Activated CD8-positive, alpha-beta memory T cell treated with anti-CD3 and anti-CD28 coated beads for 36 hours (primary cell): ENCODE measurements at regions not wholly inside any gene's neighbourhood (a gene's known extent, or its start where the extent isn't known, plus 50 kb on each side); places are given as distances from the start of the nearest gene placed in this dataset.

ENCODE experiments used
- CTCF ChIA-PET: fragments of 350-600 bp; sonication (Branson Sonifier 250); formaldehyde crosslinking; loops from one replicate; lab custom pipeline; 2021; ENCODE audit warnings: antibody characterized with exemption; lab: Charles Lee
- POLR2A ChIA-PET: fragments of 350-600 bp; sonication (Branson Sonifier 250); formaldehyde crosslinking; loops from one replicate; lab custom pipeline; 2021; ENCODE audit warnings: antibody characterized with exemption; lab: Charles Lee

DNA sequence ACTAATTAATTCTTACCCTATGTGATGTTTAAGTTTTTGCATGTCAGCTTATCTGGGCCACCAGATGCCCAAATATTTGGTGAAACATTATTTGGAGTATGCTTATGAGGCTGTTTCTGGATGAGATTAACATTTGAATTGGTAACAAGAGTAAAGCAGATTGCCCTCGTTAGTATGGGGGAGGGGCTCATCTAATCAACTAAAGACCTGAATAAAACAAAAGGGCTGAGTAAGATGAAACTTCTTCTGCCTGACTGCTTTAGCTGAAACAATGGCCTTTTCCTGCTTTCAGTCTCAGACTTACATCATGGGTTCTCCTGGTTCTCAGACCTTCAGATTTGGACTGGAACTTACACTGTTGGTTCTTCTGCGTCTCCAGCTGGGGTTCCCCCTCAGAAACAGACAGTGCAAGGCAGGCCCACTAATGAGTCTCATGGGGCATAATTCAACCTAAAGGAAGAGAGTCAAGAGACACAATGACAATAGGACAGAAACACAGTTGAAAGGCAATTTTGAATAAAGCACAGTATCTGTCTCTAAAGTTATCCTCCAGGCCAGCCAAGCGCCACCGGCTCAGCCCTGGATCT, 288.4 kb downstream of the CAAP1 start:
- POLR2A ChIA-PET: no interaction called here
- CTCF ChIA-PET: no interaction called here

DNA sequence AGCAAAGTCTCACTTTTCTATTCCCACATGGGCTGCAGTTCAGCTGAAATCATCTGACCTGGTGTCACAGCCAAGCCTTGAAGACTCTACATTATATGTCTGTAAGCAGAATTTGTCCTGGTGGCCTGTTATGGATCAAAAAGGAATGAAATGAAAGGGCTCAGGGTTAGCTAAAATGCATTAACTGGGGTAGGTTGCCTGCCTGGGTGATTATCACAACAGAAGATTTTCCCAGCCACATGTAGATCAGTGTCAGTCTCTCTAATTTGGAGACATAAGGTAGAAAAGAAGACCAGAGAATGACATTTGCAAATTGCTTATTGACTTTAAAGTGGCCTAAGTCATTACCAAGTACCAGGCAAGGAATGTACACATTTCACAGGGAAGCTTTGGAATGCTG, 289.0 kb downstream of the CAAP1 start:
- CTCF ChIA-PET: no interaction called here
- POLR2A ChIA-PET: no interaction called here

DNA sequence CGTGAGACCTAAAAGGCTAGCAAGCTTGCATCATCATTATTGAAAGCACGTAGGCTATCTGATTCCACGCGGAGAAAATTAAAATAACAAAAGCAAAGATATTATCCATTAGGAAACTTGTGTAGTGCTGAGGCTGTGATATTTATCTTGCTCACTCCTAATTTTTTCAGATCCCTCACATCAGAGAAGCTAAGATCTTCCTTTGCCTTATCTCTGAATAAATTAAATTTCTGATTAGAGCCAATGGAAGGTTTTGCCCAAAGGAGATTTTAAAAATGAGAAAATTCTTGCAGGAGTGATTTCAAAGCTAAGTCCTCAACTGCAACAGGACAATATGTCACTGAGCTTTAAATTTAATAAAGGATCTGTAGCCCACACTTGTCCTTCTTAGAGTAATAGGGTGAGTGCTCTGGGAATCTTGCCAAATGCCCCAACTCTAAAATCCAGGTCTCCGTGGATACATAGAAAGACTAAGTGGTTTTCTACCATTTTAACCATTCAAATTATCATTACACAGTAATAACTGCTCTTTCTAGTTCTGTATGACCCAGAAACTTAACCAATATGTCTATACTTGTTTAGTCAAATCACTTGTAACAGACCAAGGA, 295.0 kb downstream of the CAAP1 start:
- POLR2A ChIA-PET: no interaction called here
- CTCF ChIA-PET: no interaction called here

GRCh38 chr9:26579056-26579455, 313.5 kb downstream of the CAAP1 start:
- POLR2A ChIA-PET: no interaction called here

DNA sequence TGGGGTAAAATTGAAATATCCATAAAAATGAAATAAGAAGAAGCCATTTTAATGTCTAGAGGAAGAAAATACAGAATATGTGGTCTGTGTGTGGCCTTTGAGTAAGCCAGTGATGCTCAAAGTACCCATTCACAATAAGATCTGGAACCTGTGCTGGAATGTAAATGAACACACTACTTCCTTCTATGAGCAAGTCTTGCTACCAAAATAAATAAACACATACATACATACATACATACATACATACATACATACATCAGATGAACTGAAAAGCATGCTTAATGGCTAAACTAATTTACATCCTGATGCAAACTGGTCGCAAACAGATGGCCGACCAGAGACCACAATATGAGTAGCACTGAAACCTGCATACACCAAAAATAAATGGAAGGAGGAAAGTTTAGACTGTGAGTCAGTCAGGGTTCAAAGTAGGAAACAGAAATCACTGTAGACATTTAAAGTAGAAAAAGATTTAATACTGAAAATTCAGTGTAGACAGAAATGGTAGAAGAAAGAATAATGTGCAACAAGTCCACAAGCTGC, 317.6 kb downstream of the CAAP1 start:
- POLR2A ChIA-PET: no interaction called here

More at GRCh38 chr9:26579056-26579455, 313.5 kb downstream of the CAAP1 start:
- CTCF ChIA-PET: no interaction called here

DNA sequence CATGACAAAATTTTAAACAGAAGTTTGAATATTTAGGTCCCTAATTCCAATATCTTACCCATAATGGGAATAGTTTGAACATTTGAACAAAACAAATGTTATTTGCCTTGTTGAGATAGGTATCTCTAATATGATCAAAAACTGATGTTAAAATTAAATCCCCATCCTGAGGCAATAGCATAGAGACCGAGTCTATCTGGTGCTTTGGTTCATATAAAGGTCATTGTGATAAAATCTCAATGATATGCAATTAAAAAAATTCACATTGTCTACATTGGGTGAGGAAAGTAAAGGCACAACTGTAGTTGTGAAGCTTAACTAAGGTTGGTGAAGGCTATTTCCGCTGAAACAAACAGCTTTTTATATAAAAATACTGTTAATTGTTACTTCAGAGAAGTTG, 318.3 kb downstream of the CAAP1 start:
- ChIA-PET POLR2A (no interaction called here), CTCF (no interaction called here)

More for the DNA sequence above, 317.6 kb downstream of the CAAP1 start:
- CTCF ChIA-PET: no interaction called here

GRCh38 chr9:26567976-26568375, 324.6 kb downstream of the CAAP1 start:
- CTCF ChIA-PET: no interaction called here
- POLR2A ChIA-PET: no interaction called here

DNA sequence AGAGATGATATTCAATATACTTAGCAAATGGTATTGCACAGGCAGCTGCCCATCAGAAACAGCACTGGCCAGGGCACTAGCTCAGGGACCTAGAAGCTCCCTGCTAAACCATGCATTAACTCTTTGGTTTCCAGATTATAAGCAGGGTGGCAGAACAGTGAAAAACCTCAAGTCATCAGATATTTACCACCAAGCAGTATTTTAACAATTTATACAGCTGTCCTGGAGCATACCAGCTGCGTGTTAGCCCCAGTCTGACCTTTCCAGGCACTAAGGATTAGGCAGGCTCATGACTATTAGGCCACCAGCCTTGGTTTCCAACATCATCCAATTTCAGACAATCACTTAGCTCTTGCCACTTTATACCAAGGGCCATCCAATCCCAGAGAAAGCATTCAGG, 326.5 kb downstream of the CAAP1 start:
- ChIA-PET CTCF (no interaction called here), POLR2A (no interaction called here)

- ChIA-PET POLR2A (no interaction called here), CTCF (no interaction called here)
These were observed 327.5 kb downstream of the CAAP1 start for GRCh38 chr9:26565118-26565517.

DNA sequence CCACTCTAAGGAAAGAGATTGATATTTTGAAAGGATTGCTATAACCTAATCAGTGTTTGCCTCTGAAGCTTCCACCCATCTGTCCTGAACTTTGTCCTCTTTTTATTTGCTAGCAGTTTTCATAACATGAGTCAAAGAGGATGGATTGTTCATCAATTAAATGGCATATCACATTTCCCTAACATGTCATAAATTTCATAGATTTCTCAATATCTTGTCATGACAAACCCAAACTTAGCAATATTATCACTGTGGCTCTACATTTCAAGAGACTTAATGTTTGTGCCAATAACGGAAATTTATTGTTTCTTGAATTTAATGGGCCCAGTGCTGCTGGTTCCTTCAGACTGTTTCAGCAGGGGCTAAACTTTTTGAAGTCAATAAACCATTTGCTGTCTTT, 330.3 kb downstream of the CAAP1 start:
- ChIA-PET CTCF (no interaction called here), POLR2A (no interaction called here)

- POLR2A ChIA-PET: no interaction called here
- CTCF ChIA-PET: no interaction called here
These were observed 330.7 kb downstream of the CAAP1 start for GRCh38 chr9:26561928-26562327.

DNA sequence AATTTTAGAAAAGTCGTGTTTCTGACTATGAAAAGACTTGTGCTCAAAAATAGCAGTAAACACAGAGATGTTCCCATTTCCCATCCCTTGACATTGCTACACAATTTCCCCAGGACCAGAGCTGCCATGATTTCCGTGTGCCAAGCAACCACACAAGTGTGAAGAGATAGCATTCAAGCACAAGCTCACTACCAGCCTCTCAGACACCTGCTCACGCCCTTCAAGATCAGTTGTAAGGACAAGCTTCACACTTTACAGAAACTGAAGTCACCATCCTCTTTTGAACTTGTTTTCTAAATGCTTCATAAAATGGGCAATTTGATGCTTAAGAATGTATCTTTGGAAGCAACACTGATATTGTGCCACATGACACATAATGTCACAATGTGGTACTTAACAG, 333.1 kb downstream of the CAAP1 start:
- POLR2A ChIA-PET: no interaction called here
- CTCF ChIA-PET: no interaction called here

- CTCF ChIA-PET: no interaction called here
- POLR2A ChIA-PET: no interaction called here
These were observed 340.6 kb downstream of the CAAP1 start for GRCh38 chr9:26551971-26552370.

DNA sequence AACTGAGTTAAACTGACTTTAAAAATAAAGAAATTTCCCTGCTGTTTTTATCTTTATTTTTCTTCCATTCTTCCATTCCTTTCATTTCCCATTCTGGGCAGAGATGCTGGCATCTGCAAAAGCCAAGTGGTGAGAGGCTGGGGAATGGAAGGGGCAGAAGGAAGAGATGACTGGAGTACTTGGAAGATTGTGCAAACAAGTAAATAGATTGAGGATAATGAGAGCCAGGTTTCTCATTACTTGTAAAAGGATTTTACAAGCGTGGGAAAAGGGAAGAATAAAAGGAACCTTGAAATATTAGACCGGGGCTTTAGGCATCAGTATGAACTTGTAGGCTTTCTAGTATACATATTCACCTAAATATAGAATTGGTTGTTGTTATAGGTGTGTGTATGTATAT, 341.2 kb downstream of the CAAP1 start:
- POLR2A ChIA-PET: no interaction called here
- CTCF ChIA-PET: no interaction called here

DNA sequence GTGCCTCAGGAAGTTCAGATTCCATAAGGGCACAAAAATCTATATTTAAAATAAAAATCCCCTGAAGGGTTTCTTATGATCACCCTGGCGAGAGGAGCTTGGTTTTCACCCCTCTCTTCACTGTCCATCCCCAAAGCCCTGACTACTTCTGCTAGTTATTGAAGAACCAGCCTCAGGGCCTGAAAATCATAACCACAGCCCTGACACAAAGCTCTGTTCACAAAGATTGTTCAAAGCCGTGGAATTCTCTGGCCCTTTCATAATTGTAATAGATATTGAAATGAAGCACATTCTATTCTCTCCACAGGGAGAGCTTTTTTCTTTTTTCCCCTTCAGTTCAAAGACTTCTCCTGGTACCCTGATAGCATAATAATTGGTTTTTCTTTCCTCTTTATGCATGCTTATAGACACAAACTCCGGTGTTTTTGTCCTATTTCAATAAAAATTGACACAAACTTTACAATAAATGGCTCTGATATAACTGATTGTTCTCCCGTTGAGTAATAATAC, 343.8 kb downstream of the CAAP1 start:
- ChIA-PET CTCF (no interaction called here), POLR2A (no interaction called here)

DNA sequence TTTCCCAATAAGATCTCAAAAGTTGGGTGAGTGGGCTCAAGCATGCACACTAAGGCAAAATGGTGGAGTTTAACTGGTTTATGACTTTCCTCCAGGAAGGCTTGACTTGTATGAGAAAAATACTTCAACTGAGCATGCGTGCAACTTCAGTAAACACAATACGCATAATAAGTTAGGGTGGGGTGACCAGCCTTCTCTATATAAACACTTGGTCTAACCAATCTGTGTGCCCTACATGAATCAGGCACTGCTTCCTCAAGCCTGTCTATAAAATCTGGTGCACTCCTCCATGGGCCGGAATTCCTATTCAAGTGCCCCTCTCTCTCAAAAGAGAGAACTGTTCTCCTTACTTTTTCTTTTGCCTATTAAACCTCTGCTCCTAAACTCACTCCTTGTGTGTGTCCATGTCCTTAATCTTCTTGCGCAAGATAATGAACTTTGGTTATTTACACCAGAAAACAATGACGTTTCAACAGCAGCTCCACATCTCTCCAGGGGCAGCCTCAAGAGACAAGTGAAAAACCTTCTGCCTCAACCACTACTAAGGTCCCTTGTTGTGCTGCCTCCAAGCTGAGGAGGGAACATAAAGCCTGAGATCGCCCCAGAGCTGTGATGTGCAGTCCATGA, 352.6 kb downstream of the CAAP1 start:
- ChIA-PET POLR2A (no interaction called here), CTCF (no interaction called here)

DNA sequence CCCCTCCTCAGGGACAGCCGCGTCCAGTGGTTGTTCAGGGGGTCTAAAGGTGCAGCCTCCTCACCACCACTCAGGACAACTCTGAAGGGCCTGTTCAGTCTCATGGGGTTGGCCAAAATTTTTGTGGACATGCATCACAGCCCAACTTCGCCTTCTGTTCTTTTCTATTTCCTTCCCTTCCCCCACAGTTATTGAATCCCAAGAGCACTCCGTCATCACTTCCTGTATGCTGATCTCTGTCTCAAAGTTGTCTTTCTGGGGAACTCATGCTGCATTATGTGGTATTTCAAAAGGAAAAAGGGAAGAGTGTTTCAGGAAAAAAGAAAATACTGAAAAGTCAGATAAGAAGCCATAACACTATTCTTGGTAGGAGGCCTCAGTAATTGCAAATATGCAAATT, 355.4 kb downstream of the CAAP1 start:
- ChIA-PET POLR2A (no interaction called here), CTCF (no interaction called here)

DNA sequence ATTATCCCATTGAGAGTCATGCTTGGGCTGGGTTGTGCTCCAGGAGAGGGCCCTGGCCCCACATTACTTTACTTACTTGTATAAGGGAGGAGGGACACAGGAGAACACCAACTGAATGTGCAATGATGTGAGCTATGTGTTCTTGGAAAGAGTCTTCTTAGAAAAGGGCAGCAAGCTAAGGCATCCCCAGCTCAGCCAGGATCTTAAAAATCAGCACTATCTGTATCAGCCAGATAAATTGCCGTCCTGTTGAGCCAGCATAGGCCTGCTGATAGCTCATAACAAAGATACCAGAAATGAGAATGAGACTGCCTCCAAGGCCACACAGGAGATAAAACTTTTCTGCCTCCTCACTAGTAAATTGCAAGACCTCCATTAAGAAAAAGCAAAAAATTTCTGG, 357.5 kb downstream of the CAAP1 start:
- CTCF ChIA-PET: no interaction called here
- POLR2A ChIA-PET: no interaction called here

DNA sequence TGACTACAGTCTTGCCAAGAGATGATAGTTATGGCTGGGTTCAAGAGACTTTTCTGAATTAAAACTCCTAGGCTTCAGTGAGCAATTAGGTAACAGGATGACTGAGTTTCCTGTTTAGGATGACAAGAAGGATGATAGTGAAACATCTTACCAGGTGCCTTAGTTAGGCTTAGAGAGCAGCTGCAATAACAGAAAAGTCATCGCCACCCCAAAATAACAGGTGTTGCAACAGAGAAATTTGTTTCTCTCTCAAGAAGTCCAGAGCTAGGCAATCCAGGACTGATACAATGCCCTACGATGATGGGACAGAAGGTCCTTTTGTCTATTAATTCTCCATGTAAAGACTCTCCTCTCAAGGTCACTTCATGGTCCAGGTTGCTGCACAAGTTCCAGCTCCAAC, 361.8 kb downstream of the CAAP1 start:
- CTCF ChIA-PET: no interaction called here
- POLR2A ChIA-PET: no interaction called here

DNA sequence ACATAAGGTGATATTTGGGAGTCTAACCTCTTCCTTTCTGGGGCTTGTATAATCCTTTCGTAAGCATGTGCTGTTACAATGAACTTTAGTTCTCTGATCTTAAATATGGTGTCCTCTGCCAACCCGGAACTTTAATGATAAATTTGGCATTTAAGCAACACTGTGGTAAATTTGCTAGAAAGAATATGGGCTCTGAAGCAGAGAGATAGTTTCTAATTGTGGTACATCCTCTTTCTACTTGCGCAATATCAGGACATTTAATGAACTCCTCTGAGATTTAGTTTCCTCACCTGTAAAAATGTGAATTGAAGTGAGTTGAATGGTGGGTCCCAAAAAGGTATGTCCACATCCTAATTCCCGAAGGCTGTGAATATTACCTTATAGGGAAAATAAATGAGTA, 364.7 kb downstream of the CAAP1 start:
- CTCF ChIA-PET: no interaction called here
- POLR2A ChIA-PET: no interaction called here

GRCh38 chr9:26524267-26524666, 368.3 kb downstream of the CAAP1 start:
- CTCF ChIA-PET: no interaction called here
- POLR2A ChIA-PET: no interaction called here
